HL-60 (cell line): ENCODE measurements at regions not wholly inside any gene's neighbourhood (a gene's known extent, or its start where the extent isn't known, plus 50 kb on each side); places are given as distances from the start of the nearest gene placed in this dataset.

Experiments
- CTCF ChIP-seq: IDR thresholded peaks from one replicate; pipeline ENCODE4 v1.5.1; 2011; ENCODE audit warnings: low read length, control low read depth, inconsistent platforms; ENCODE audit not compliant: insufficient read depth
- POLR2AphosphoS5 ChIP-seq: IDR thresholded peaks from 2 replicates; pipeline ENCODE4 v1.6.1; 2012; ENCODE audit warnings: low read depth
- REST ChIP-seq: IDR thresholded peaks from 2 replicates; pipeline ENCODE4 v1.6.1; 2012; ENCODE audit warnings: low read depth; ENCODE audit not compliant: insufficient replicate concordance
- SPI1 ChIP-seq: IDR thresholded peaks from 2 replicates; pipeline ENCODE4 v1.6.1; 2012; ENCODE audit warnings: low read depth, mild to moderate bottlenecking, borderline replicate concordance

DNA sequence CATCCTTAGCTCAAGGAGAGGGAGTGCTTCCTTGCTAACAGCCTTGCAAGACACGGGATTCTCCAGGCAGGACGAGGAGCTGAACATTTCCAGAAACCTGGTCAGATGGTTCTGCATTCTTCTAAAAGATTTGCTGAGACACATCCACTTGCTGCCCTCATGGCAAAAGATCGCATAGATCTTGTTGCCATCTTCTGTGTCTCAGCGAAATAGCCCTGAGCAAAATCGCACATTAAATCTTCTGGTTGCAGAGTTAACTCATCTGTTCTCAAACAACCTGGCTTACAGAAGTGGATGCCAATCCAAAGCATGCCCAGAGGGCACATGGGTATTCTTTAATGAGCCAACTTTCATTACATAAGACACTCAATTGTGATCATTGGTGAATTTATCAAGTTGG lies 167.5 kb downstream of the PRKX start:
- no peak for TF ChIP-seq CTCF
- no peak for TF ChIP-seq REST
- no peak for TF ChIP-seq SPI1
- no peak for TF ChIP-seq POLR2AphosphoS5
